ENCODE measurements at regions not wholly inside any gene's neighbourhood (a gene's known extent, or its start where the extent isn't known, plus 50 kb on each side); places are given as distances from the start of the nearest gene placed in this dataset.

DNA sequence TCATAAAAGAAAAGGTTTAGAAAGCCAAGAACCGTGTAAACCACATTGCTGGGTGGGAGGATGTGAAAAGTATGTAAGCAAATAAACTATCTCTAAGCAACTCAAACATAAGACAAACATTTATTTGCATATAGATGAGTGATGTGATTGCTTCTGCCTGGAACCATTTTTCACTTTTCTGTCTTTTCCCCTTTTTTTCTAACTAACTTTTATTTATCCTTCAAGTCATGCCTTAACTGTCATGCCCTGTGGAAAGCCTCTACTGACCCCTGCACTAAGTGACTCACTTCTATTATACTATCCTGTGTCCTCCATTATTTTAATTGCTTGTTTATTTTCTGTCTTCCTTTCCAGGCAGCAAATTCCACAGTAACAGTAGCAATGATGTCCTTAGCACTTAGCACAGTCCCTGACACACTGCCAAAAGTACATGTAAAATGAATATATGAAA lies 87.5 kb upstream of the CTAGE1 start:
- no peak for TF ChIP-seq POLR2A (IDR thresholded peaks at IDR 0.05; ENCODE audit: low read depth, low read length)
- TF ChIP-seq POU2F2 (IDR thresholded peaks at IDR 0.05; ENCODE audit: low read depth, low read length), result no peak
- TF ChIP-seq POLR2AphosphoS5 (IDR thresholded peaks at IDR 0.05; ENCODE audit: low read depth, low read length), result no peak
- no peak for TF ChIP-seq TAF1 (IDR thresholded peaks at IDR 0.05; ENCODE audit: low read depth, low read length)
